HG02763 (cell line): ENCODE measurements at regions not wholly inside any gene's neighbourhood (a gene's known extent, or its start where the extent isn't known, plus 50 kb on each side); places are given as distances from the start of the nearest gene placed in this dataset.

Source experiments
- ATAC-seq: cut with Tn5 transposase; IDR thresholded peaks from one replicate; pipeline ENCODE4 v1.9.1; 2021; ENCODE audit warnings: mild to moderate bottlenecking, moderate library complexity; ENCODE audit not compliant: unreplicated experiment

GRCh38 chr5:38032149-38032548, 192.3 kb upstream of the GDNF start:
- no peak for ATAC-seq

GRCh38 chr5:38031304-38031703, 191.5 kb upstream of the GDNF start:
- ATAC-seq, result no peak

GRCh38 chr5:38029397-38030065, 189.7 kb upstream of the GDNF start:
- no peak for ATAC-seq

DNA sequence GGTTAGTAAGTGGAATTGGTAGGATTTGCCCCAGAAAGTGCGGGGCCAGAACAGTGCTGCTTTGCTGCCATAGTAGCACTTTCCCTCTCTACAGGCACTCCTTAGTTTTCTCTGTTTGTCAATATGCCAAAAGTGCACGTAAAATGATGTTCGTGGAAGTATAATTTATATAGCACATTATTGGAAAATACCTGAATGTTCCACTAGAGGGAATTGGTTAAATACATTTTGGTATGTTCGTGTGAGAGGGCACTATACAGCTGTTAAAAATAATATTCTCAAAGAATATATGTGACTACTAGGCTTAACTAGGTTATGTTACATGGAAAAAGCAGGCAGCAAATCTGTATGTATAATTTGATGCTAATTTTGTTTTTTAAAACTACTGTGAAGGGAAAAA, 184.0 kb upstream of the GDNF start:
- no peak for ATAC-seq

DNA sequence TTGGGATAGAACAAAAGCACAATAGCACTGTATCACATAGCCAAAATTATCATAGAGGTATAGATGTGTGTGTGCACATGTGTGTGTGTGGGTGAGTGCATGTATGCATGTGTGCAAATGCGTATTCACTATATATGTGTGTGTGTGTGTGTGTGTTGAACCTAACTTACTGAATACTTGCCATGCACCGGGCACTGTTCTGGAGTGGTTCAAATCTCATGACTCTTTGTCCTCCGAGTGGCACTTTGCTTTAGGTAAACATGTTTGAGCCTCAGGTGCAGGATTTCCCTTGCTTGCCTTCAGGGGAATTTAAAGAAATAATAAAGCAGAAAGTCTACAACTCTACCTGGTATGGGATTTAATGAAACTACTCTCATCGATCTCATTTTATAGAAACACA, 183.5 kb upstream of the GDNF start:
- no peak for ATAC-seq

DNA sequence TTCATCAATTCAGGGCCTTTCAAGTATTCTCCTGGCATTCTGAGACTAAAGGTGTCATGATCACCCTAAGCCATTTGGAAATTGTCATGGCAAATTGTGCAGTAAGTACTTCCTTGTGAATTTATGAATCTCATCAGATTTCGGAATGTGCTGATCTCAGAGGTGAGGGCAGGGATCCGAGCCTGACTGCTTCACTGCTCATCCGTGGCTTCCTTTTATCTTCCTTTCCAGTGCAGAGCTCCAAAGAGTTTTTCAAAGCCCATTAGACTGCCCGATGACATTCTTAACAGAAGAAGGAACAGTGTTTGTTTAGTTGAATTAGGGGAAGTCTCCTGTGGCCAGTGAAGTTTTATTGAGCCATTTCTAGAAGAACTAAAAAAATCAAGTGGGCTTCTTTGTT, 182.8 kb upstream of the GDNF start:
- no peak for ATAC-seq

DNA sequence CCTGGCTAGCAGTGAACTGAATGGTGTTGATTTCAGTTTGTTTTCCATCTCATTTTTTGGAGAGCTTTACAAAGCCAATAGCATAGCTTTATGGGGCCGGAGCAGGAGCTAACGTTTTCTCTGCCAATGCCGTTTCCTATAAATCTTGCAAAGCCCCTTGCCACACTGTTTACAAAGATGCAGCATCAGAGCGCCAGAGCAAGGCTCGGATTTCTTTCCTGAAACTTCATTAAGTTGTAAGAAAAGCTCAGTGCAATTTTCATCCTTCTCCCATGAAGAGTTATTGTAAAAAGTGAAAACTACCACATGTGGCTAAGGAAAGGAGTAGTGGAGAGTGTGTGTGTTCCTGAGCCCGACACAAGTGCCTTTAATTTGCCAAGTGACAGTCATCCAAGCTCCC, 178.2 kb upstream of the GDNF start:
- ATAC-seq, result no peak

GRCh38 chr5:38013107-38013506, 173.3 kb upstream of the GDNF start:
- ATAC-seq, result no peak

DNA sequence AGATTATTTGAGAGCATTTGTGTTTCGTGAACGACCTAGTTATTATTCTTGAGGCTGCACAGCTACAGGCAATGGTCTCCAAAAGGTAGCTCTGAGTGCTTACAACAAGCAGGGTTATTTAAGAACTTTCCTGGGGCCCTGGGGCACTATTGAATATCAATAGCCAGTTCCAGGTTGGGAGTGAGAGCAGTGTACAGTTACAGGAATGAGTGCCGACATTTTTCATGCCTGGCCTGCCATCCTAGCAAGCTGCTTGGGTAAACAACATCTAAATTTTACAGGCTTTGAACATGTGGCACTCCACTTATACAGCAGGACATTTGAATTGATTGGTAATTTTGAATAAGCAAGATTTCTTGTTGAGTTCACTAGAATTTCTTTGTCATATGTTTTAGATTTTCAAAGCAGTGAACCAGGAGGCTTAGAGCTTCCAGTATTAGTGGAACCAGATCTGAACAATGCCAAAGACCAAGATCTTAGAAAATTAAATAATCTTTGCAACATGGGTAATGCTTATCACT, 171.9 kb upstream of the GDNF start:
- ATAC-seq, result no peak

- ATAC-seq, result no peak
Observed at GRCh38 chr5:38009749-38010358, 170.0 kb upstream of the GDNF start.

GRCh38 chr5:38008198-38008597, 168.4 kb upstream of the GDNF start:
- ATAC-seq, result no peak

- no peak for ATAC-seq
Observed at GRCh38 chr5:37999593-37999992, 159.8 kb upstream of the GDNF start.

DNA sequence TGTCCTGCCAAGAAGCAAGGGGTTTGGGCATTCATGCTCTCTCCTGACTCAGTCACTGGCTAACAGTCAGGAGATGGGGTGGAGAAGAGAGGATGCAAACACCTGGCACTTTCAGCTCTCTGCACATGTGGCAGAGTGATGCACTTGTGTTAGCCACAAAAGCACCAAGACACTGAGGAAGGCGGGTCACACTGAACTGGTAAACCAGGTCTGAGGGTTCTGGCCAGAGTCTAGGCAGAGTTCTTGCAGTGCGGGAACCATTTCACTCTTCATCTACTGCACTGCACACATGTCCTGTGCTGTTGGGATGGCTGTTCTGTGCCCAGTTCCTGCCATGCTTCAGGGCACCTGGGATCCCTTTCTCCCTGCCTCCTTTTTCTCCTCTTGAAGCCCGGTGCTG, 157.1 kb upstream of the GDNF start:
- ATAC-seq, result no peak

DNA sequence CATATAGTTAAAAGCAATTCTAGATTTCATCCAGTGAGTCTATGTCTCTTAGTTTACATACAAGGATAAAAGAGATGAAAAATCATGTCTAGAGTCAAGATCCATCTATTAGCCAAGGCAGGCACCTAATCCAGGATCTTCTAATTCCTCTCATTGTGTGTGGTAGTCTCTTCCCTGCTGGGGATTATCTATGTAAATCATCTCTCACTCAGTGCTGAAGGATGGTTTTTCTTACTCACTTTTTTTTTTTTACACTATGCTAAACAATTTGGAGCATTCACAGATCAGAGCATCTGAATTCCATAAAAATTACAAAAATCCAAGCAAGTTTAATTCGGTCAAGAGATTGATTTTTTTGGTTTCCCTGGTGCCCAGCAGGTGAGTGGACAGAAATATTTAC, 154.9 kb upstream of the GDNF start:
- no peak for ATAC-seq

- no peak for ATAC-seq
Observed at GRCh38 chr5:37991301-37992299, 151.8 kb upstream of the GDNF start.

DNA sequence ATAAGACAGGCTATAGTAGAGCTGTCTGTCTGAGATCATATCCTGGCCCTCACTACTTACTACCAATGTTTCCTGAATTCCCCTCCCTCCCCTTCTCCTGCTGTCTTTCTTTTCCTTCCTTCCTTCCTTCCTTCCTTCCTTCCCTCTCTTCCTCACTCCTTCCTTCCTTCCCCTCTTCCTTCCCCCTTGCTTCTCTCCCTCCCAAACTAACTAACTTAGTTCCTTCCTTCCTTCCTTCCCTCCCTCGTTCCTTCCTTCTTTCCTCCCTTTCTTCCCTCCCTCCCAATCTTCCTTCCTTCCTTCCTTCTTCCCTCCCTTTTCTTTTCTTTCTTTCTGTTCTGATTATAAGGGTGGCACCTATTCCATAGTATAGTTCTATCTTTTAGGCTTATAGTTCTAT, 150.0 kb upstream of the GDNF start:
- ATAC-seq, result no peak

GRCh38 chr5:37988454-37989046, 148.7 kb upstream of the GDNF start:
- ATAC-seq, result no peak

- no peak for ATAC-seq
Observed at GRCh38 chr5:37984300-37984699, 144.5 kb upstream of the GDNF start.

GRCh38 chr5:37983463-37983862, 143.6 kb upstream of the GDNF start:
- ATAC-seq, result no peak

DNA sequence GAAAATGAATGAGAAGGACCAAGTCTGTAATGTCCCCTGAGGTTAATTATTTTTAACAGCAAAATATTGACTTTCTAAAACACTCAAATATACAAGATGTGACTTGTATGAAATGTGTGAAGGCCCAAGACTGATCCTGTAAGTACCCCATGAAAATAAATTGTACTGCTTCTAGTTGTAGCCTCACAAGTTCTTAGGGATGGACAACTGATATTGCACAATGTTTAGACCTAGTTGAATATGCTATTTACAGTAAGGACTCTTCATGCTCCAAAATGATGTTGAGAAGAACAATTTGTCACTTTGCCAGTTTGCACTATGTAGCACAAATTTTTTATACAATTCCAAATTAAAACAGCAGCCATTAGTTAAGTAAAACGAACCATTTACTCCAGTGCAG, 139.7 kb upstream of the GDNF start:
- ATAC-seq, result no peak

GRCh38 chr5:37975531-37975930, 135.7 kb upstream of the GDNF start:
- no peak for ATAC-seq
